Fibroblast of gingiva (primary cell): ENCODE measurements at regions not wholly inside any gene's neighbourhood (a gene's known extent, or its start where the extent isn't known, plus 50 kb on each side); places are given as distances from the start of the nearest gene placed in this dataset.
"Not testable (repeated sequence)": the region's sequence is repeated elsewhere in the genome, so short reads cannot be mapped to it uniquely, and the experiment has no call there.

Experiments
- DNase-seq: peaks from one replicate; pipeline ENCODE4 v3.0.0-alpha.2; 2011; ENCODE audit warnings: low read depth

- not testable (repeated sequence) for DNase-seq
Observed at GRCh38 chrX:132302687-132303086, 83.4 kb upstream of the RAP2C start.

GRCh38 chrX:132294776-132295495 is 75.7 kb upstream of the RAP2C start:
- no peak for DNase-seq

GRCh38 chrX:132294192-132294591 is 74.9 kb upstream of the RAP2C start:
- DNase-seq = no peak

GRCh38 chrX:132292793-132293192 is 73.5 kb upstream of the RAP2C start:
- DNase-seq = peak; percentile 53

GRCh38 chrX:132277953-132278614 is 58.8 kb upstream of the RAP2C start:
- DNase-seq = no peak

GRCh38 chrX:132272826-132273225 is 53.6 kb upstream of the RAP2C start:
- DNase-seq = no peak

- DNase-seq = peak; percentile 25
Observed at GRCh38 chrX:132271311-132271778, 52.1 kb upstream of the RAP2C start.

GRCh38 chrX:132270699-132271098 is 51.5 kb upstream of the RAP2C start:
- peak; percentile 95 for DNase-seq

- DNase-seq = peak; percentile 6
Observed at GRCh38 chrX:132270021-132270420, 50.8 kb upstream of the RAP2C start.
